ENCODE measurements at regions not wholly inside any gene's neighbourhood (a gene's known extent, or its start where the extent isn't known, plus 50 kb on each side); places are given as distances from the start of the nearest gene placed in this dataset.

DNA sequence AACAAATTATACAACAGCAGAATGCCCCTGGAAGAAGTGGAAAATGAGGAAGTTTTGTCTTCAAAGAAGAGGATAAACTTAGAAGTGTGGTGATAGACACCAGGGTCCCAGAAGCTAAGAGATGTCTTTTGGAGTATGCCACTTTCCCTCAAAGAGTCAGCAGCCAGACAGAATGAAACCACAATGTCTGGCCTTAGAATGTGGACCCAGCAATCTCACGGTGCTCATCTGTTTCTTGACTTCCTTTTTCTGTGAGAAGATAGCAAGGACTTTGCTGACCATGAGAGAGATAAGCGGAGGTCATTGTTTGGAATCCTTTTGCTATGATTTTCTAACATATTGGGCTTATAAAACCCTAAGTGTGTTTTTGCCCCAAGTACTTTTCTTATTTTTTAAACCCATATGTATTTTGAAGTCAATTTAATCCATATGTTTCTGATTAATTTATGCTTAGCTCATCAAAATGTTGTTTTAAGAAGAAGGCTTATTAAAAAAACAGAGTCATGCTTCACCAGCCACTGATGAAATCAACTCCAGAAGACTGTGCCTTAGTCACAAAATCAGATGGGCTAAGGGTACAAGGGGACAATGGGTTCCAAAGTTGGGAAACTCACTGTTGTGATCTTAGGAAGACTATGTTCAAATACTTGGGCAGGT is 451.2 kb upstream of the JAG1 start:
- ChIA-PET POLR2A (ENCODE audit: unreplicated experiment) (no interaction called here), CTCF (no interaction called here)
- no peaks in the 10 kb centered on the region for H4K20me1 ChIP-seq (ENCODE audit: insufficient read depth)
- no peaks in the 10 kb centered on the region for H3K9me2 ChIP-seq (ENCODE audit: insufficient read depth)
- no peaks in the 10 kb centered on the region for H3K36me3 ChIP-seq (ENCODE audit: low read depth)
- H3K4me2 ChIP-seq = no peak overlapping the region
- no peaks in the 10 kb centered on the region for H3K4me1 ChIP-seq (replicated peaks; ENCODE audit: insufficient read depth)
- H2AFZ ChIP-seq = no peak overlapping the region
- BruUV-seq (replicated peaks) = no TSS peak
- no peaks in the 10 kb centered on the region for H3F3A ChIP-seq (ENCODE audit: insufficient read depth, low read depth)
- H3K27me3 ChIP-seq (ENCODE audit: insufficient read depth, low read depth) = no peaks in the 10 kb centered on the region
- no peak overlapping the region for H3K27ac ChIP-seq
- no peaks in the 10 kb centered on the region for H3K9me3 ChIP-seq (ENCODE audit: insufficient read depth, low read depth)
- H3K4me3 ChIP-seq = no peak overlapping the region
- DNase-seq = no peak
- TF ChIP-seq, protein P1, sequence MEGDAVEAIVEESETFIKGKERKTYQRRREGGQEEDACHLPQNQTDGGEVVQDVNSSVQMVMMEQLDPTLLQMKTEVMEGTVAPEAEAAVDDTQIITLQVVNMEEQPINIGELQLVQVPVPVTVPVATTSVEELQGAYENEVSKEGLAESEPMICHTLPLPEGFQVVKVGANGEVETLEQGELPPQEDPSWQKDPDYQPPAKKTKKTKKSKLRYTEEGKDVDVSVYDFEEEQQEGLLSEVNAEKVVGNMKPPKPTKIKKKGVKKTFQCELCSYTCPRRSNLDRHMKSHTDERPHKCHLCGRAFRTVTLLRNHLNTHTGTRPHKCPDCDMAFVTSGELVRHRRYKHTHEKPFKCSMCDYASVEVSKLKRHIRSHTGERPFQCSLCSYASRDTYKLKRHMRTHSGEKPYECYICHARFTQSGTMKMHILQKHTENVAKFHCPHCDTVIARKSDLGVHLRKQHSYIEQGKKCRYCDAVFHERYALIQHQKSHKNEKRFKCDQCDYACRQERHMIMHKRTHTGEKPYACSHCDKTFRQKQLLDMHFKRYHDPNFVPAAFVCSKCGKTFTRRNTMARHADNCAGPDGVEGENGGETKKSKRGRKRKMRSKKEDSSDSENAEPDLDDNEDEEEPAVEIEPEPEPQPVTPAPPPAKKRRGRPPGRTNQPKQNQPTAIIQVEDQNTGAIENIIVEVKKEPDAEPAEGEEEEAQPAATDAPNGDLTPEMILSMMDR (conservative IDR thresholded peaks at IDR 0.05) = no peak
- TF ChIP-seq EZH2 (IDR thresholded peaks at IDR 0.05; ENCODE audit: low read depth) = no peak
- intact Hi-C loops (cut with micrococcal nuclease; ENCODE audit: unreplicated experiment) = no loop called here
- H3K79me2 ChIP-seq (ENCODE audit: low read depth) = no peaks in the 10 kb centered on the region

DNA sequence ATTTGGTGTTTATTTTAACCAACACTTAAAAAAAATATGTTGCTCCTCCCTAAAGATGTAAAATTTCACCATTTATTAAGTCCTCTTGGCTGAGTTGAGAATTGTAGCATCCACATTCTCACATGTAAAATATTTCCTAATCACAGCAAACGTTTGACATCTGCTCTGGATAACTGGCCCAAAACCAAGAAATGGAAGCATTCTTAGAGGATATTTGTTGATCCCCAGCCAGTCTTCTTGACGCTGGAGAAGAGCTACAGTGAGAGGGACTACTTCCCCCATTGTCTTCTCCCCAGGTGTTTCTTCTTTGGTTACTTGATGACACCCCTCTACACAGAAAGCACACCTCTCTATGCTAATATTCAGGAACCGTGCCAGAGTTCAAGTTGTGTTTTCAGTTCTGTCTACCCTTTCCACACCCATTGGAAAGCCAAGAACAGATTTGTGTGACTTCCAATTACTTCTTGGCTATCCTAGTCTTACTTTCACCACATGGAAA is 454.5 kb upstream of the JAG1 start:
- no peak for TF ChIP-seq EZH2 (IDR thresholded peaks at IDR 0.05; ENCODE audit: low read depth)
- TF ChIP-seq, protein P1 (conservative IDR thresholded peaks at IDR 0.05) = no peak
- Histone ChIP-seq H4K20me1 (ENCODE audit: insufficient read depth) (no peaks in the 10 kb centered on the region), H3F3A (ENCODE audit: insufficient read depth, low read depth) (no peaks in the 10 kb centered on the region), H3K9me3 (ENCODE audit: insufficient read depth, low read depth) (no peaks in the 10 kb centered on the region), H3K36me3 (ENCODE audit: low read depth) (no peaks in the 10 kb centered on the region), H3K9me2 (ENCODE audit: insufficient read depth) (no peaks in the 10 kb centered on the region), H3K27ac (no peak overlapping the region), H2AFZ (no peak overlapping the region), H3K4me2 (no peak overlapping the region), H3K4me1 (replicated peaks; ENCODE audit: insufficient read depth) (no peaks in the 10 kb centered on the region), H3K4me3 (no peak overlapping the region), H3K79me2 (ENCODE audit: low read depth) (no peaks in the 10 kb centered on the region), H3K27me3 (ENCODE audit: insufficient read depth, low read depth) (no peaks in the 10 kb centered on the region)
- no TSS peak for BruUV-seq (replicated peaks)
- POLR2A ChIA-PET (ENCODE audit: unreplicated experiment) = no interaction called here
- intact Hi-C loops (cut with micrococcal nuclease; ENCODE audit: unreplicated experiment) = no loop called here
- CTCF ChIA-PET = no interaction called here
- DNase-seq = no peak

DNA sequence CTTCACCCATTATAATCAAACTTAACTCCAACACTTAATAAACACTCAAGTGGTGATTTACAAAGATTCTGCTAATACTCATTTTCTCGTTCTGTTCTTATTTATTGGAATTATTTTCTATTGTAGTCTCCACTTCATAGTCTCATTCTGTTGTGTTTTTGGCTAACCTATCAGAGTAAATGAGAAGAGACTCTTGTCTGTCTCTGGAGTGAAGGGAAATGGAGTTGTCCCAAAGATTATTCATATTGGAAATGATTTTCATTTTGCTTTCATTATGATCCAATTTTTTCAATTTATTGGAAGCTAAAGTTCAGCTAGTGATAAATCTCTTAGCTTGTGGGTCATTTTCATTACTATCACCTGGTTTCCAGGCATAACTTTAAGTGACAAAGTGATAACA is 454.9 kb upstream of the JAG1 start:
- no peaks in the 10 kb centered on the region for H3K9me2 ChIP-seq (ENCODE audit: insufficient read depth)
- no TSS peak for BruUV-seq (replicated peaks)

More for the DNA sequence above, 454.9 kb upstream of the JAG1 start:
- POLR2A ChIA-PET (ENCODE audit: unreplicated experiment) = no interaction called here
- H3K4me1 ChIP-seq (replicated peaks; ENCODE audit: insufficient read depth) = no peaks in the 10 kb centered on the region
- H2AFZ ChIP-seq = no peak overlapping the region
- intact Hi-C loops (cut with micrococcal nuclease; ENCODE audit: unreplicated experiment) = no loop called here
- no peak overlapping the region for H3K27ac ChIP-seq
- no peaks in the 10 kb centered on the region for H3K27me3 ChIP-seq (ENCODE audit: insufficient read depth, low read depth)
- H3K4me2 ChIP-seq = no peak overlapping the region
- no peaks in the 10 kb centered on the region for H4K20me1 ChIP-seq (ENCODE audit: insufficient read depth)
- TF ChIP-seq EZH2 (IDR thresholded peaks at IDR 0.05; ENCODE audit: low read depth) = no peak
- TF ChIP-seq, protein P1 (conservative IDR thresholded peaks at IDR 0.05) = no peak
- no peaks in the 10 kb centered on the region for H3K36me3 ChIP-seq (ENCODE audit: low read depth)
- H3F3A ChIP-seq (ENCODE audit: insufficient read depth, low read depth) = no peaks in the 10 kb centered on the region
- no peak for DNase-seq
- no peak overlapping the region for H3K4me3 ChIP-seq
- H3K79me2 ChIP-seq (ENCODE audit: low read depth) = no peaks in the 10 kb centered on the region
- no peaks in the 10 kb centered on the region for H3K9me3 ChIP-seq (ENCODE audit: insufficient read depth, low read depth)
- CTCF ChIA-PET = no interaction called here
